ENCODE measurements at regions not wholly inside any gene's neighbourhood (a gene's known extent, or its start where the extent isn't known, plus 50 kb on each side); places are given as distances from the start of the nearest gene placed in this dataset.

DNA sequence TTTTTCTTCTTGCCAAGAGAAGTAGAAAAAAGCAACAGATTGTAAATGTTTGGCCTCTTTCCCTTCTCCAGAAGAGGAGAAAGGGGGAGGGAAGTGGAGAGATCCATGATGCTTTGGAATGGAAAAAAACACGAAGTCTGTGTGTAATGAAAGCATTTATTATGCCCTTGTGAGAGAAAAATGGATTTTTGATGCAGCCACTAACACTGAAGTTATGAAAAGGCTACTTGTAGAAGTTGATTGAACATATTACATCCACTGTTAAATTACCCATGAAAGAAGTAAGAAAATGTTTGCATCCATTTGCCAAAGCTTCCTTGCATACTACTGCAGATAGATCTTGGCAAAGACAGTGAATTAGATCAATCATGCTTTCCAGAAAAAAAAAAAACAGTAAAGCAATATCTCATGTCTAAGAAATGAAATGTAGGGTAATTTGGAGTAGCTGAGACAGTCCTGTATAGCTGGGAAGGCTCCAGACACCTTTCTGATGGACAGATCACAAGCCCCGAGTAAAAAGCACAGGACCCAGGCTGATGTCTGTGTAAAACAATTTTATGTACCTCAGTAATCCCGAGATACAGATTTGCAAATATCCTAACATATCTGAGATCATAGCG lies 295.5 kb downstream of the PLOD2 start:
- TF ChIP-seq YY1 (IDR thresholded peaks at IDR 0.05; ENCODE audit: insufficient read depth, insufficient read length) (no peak), ZNF274 (IDR thresholded peaks at IDR 0.05; ENCODE audit: low read depth, low read length) (no peak)

All from NT2/D1 (cell line).